ENCODE measurements at regions not wholly inside any gene's neighbourhood (a gene's known extent, or its start where the extent isn't known, plus 50 kb on each side); places are given as distances from the start of the nearest gene placed in this dataset.

GRCh38 chr20:56091628-56092234 lies 86.4 kb upstream of the CBLN4 start:
- Histone ChIP-seq H3K56ac (ENCODE audit: insufficient read length, low read depth, low read length) (no peak overlapping the region), H3K23ac (ENCODE audit: insufficient read length, low read depth, low read length) (no peak overlapping the region), H4K91ac (ENCODE audit: insufficient read length, low read depth, low read length) (no peak overlapping the region), H2BK120ac (ENCODE audit: low read depth, low read length, poor library complexity, severe bottlenecking) (no peak overlapping the region), H4K5ac (ENCODE audit: insufficient read length, low read depth, low read length) (no peak overlapping the region), H2AFZ (ENCODE audit: low read length) (no peak overlapping the region), H2BK5ac (ENCODE audit: insufficient read length, low read length) (no peak overlapping the region), H3K4ac (ENCODE audit: low read depth, low read length) (no peak overlapping the region), H4K20me1 (ENCODE audit: control insufficient read depth, insufficient read depth, insufficient read length) (no peaks in the 10 kb centered on the region), H3K23me2 (ENCODE audit: insufficient read length, low read depth, low read length, poor library complexity, severe bottlenecking) (no peaks in the 10 kb centered on the region), H3K27ac (ENCODE audit: insufficient read length, low read depth, low read length) (no peak overlapping the region), H3K14ac (ENCODE audit: insufficient read depth, low read length) (no peak overlapping the region), H4K8ac (replicated peaks; ENCODE audit: insufficient read length, low read depth, low read length) (no peak overlapping the region), H3K9ac (ENCODE audit: extremely low read depth, insufficient read length, low read length) (no peak overlapping the region), H3K79me1 (ENCODE audit: insufficient read depth, low read depth, low read length, poor library complexity, severe bottlenecking) (no peaks in the 10 kb centered on the region), H3K4me1 (ENCODE audit: insufficient read depth, low read length) (no peaks in the 10 kb centered on the region), H2BK15ac (ENCODE audit: low read depth, low read length) (no peak overlapping the region), H3K9me3 (ENCODE audit: control insufficient read depth, low read depth, low read length) (peaks cover 71% of the 10 kb centered on the region), H2BK12ac (ENCODE audit: insufficient read length, low read depth, low read length) (no peak overlapping the region), H3T11ph (ENCODE audit: low read length) (no peak overlapping the region), H3K4me2 (ENCODE audit: insufficient read depth, insufficient read length, low read length) (no peak overlapping the region), H2BK20ac (ENCODE audit: low read depth, low read length, poor library complexity, severe bottlenecking) (no peak overlapping the region), H3K79me2 (ENCODE audit: insufficient read depth, low read length) (no peaks in the 10 kb centered on the region), H3K27me3 (ENCODE audit: insufficient read depth, low read length) (no peaks in the 10 kb centered on the region), H3K18ac (ENCODE audit: insufficient read length, low read depth, low read length) (no peak overlapping the region), H2AK5ac (ENCODE audit: insufficient read length, low read length) (no peak overlapping the region)
- no peak for DNase-seq
- Mint-ChIP-seq H3K27ac (no peak overlapping the region), H3K36me3 (ENCODE audit: insufficient read depth in 1 of 3, low read depth in 3 of 3) (peaks cover 7 to 36% (median 9%) of the 10 kb centered on the region in 3 experiments), H3K27me3 (ENCODE audit: low read depth) (no peaks in the 10 kb centered on the region; the same call in none of the 2 replicates), H3K4me3 (no peak overlapping the region), H3K9me3 (peaks cover 85 to 94% of the 10 kb centered on the region in 2 experiments), H3K4me1 (no peaks in the 10 kb centered on the region)
- WGBS (ENCODE audit: extremely low coverage, insufficient read length, low lambda C conversion rate), result no CpG with 5 or more reads among the region's 2 CpGs
- no peak for TF ChIP-seq CTCF (conservative IDR thresholded peaks at IDR 0.05)

All from H9 (cell line).